Vagina (tissue), 2 donors: ENCODE measurements at regions not wholly inside any gene's neighbourhood (a gene's known extent, or its start where the extent isn't known, plus 50 kb on each side); places are given as distances from the start of the nearest gene placed in this dataset.

Experiments used
- DNase-seq, 2 donors: peaks; one replicate each; pipeline ENCODE4 v3.0.0-alpha.2; 2017; ENCODE audit errors: extremely low spot score in 2 of 2
- H3K27ac ChIP-seq: fragments of 200-600 bp; sonication (generic); one replicate; pipeline ENCODE4 v1.5.1; 2019
- H3K27me3 ChIP-seq: fragments of 200-600 bp; sonication (generic); one replicate; pipeline ENCODE4 v1.5.1; 2019
- H3K36me3 ChIP-seq, 2 donors: fragments of 200-600 bp; sonication (generic); one replicate each; pipeline ENCODE4 v1.5.1; 2017 to 2019
- H3K4me1 ChIP-seq: fragments of 200-600 bp; sonication (generic); one replicate; pipeline ENCODE4 v1.5.1; 2019
- H3K4me3 ChIP-seq, 2 donors: fragments of 200-600 bp; sonication (generic); 1 replicate in 1 of 2; 2 replicates in 1 of 2; pipeline ENCODE4 v1.5.1; 2016 to 2019
- H3K9me3 ChIP-seq: fragments of 200-600 bp; sonication (generic); one replicate; pipeline ENCODE4 v1.5.1; 2019
- POLR2A ChIP-seq, 2 donors: fragments of 450-650 bp; IDR thresholded peaks; one replicate each; pipeline ENCODE4 v1.6.1; 2017; ENCODE audit warnings: antibody characterized with exemption in 2 of 2, mild to moderate bottlenecking in 2 of 2, moderate library complexity in 2 of 2
- POLR2AphosphoS5 ChIP-seq, 2 donors: sonication (generic); formaldehyde crosslinking; IDR thresholded peaks; one replicate each; pipeline ENCODE4 v1.9.0; 2017; ENCODE audit warnings: antibody characterized with exemption in 2 of 2, mild to moderate bottlenecking in 2 of 2, low read depth in 1 of 2; ENCODE audit not compliant: insufficient read depth in 1 of 2
- intact Hi-C: fragments of 100-400 bp; cut with DNase I; formaldehyde crosslinking; loops from one replicate; pipeline ENCODE4 v1.15.1; 2023
- TF ChIP-seq, protein P1 (sequence below), 3 experiments: fragments of 450-650 bp in 2 of 3; fragments of 200-600 bp in 1 of 3; sonication (generic) in 1 of 3; IDR thresholded peaks; one replicate each; pipeline ENCODE4 v1.5.1; 2017 to 2019; ENCODE audit warnings: antibody characterized with exemption in 3 of 3, mild to moderate bottlenecking in 2 of 3, moderate library complexity in 2 of 3

DNA sequence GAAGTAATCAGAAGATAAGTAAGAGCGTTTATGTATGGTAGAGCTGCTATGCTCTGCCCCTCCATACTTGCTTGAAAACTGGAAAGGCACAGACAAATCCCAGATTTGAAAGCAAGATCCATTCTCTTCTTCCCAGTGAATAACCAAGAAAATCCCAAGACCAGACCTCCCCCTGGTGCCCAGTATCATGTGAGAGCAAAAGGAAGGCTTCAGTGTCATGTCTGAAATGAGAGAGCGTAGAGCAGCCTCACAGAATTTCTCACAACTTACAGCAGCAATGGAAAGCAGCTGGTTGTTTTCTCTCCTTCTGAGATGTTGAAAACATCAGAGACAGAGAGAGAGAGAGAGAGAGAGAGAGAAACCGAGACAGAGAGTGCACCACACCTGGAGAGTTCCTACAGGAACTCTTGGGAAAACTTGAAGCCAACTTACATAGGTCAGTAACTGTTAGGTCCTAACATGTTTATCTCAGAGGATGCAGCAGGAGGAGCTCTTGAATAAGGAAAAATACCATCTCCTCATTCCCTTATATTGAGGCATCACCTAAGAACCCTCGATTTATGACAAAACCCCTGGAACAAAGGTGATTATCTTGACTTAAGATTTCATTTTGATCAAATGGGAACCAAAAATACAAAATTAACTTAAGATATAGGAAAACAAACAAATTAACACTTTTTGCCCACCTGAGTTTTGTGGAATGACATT, 273.3 kb downstream of the NSUN3 start:
- no peaks in the 10 kb centered on the region for H3K9me3 ChIP-seq
- no peak overlapping the region for H3K4me3 ChIP-seq
- H3K27ac ChIP-seq, result no peak overlapping the region
- no peaks in the 10 kb centered on the region for H3K4me1 ChIP-seq
- no peak for TF ChIP-seq POLR2AphosphoS5 (IDR thresholded peaks at IDR 0.05; ENCODE audit: insufficient read depth in 1 of 2, low read depth in 1 of 2)
- TF ChIP-seq, protein P1, sequence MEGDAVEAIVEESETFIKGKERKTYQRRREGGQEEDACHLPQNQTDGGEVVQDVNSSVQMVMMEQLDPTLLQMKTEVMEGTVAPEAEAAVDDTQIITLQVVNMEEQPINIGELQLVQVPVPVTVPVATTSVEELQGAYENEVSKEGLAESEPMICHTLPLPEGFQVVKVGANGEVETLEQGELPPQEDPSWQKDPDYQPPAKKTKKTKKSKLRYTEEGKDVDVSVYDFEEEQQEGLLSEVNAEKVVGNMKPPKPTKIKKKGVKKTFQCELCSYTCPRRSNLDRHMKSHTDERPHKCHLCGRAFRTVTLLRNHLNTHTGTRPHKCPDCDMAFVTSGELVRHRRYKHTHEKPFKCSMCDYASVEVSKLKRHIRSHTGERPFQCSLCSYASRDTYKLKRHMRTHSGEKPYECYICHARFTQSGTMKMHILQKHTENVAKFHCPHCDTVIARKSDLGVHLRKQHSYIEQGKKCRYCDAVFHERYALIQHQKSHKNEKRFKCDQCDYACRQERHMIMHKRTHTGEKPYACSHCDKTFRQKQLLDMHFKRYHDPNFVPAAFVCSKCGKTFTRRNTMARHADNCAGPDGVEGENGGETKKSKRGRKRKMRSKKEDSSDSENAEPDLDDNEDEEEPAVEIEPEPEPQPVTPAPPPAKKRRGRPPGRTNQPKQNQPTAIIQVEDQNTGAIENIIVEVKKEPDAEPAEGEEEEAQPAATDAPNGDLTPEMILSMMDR (IDR thresholded peaks at IDR 0.05), result no peak
- TF ChIP-seq POLR2A (IDR thresholded peaks at IDR 0.05), result no peak
- intact Hi-C loops, result no loop called here
- no peaks in the 10 kb centered on the region for H3K27me3 ChIP-seq
- H3K36me3 ChIP-seq, result no peaks in the 10 kb centered on the region
- DNase-seq, result no peak

DNA sequence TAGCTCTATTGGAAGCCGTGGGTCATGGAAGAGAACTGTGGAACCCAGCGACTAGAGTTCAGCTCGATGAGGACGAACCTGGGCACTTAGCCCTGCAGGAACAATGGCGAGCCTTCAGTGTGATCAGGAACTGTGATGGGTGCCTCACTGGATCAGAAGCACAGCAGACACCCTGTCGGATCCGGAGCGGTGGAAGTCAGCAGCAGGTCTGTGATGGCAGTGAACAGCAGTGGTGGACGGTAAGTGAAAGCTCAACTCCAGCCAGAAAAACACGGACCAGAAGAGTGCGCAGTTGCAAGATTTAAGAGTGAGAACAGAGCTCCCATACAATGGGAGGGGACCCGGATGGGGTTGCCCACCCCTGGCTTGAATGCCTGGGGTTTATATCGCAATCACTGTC, 282.2 kb downstream of the NSUN3 start:
- H3K9me3 ChIP-seq, result no peaks in the 10 kb centered on the region
- TF ChIP-seq POLR2AphosphoS5 (IDR thresholded peaks at IDR 0.05; ENCODE audit: insufficient read depth in 1 of 2, low read depth in 1 of 2), result no peak
- TF ChIP-seq POLR2A (IDR thresholded peaks at IDR 0.05), result no peak
- TF ChIP-seq, protein P1 (IDR thresholded peaks at IDR 0.05), result no peak
- no peak for DNase-seq
- no peaks in the 10 kb centered on the region for H3K4me1 ChIP-seq
- no peak overlapping the region for H3K27ac ChIP-seq
- H3K27me3 ChIP-seq, result no peaks in the 10 kb centered on the region
- H3K36me3 ChIP-seq, result no peaks in the 10 kb centered on the region
- intact Hi-C loops, result no loop called here
- H3K4me3 ChIP-seq, result no peak overlapping the region

DNA sequence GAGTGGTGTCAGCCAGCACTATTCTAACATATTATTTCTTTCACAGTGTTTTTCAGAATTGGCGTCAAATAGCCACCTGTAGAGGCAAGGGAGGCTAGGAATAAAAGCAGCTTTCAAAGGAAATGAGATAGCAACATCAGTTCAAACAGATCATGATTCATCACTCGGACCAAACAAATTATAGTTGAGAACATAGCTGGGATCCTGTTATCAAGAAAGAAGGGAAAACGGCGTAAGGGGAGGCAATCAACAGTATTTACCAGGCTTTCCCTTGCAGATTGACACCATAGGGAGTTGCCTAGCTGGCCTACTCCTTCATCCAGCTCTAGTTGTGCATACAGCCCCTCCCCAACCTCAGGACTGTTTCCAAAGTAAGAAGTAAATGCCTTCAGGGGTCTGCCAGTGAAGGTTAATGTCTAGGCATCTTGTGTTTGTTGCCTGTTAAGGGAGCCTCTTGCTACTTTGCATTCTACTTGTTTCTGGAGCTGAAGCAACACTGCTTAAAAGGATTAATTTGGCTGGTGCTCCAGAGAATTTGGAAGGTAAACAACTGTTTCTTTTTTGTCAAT, 286.5 kb downstream of the NSUN3 start:
- no peak for DNase-seq
- H3K27ac ChIP-seq, result no peak overlapping the region
- H3K36me3 ChIP-seq, result no peaks in the 10 kb centered on the region
- TF ChIP-seq POLR2A (IDR thresholded peaks at IDR 0.05) (no peak), POLR2AphosphoS5 (IDR thresholded peaks at IDR 0.05; ENCODE audit: insufficient read depth in 1 of 2, low read depth in 1 of 2) (no peak)
- TF ChIP-seq, protein P1 (IDR thresholded peaks at IDR 0.05), result no peak
- H3K9me3 ChIP-seq, result no peaks in the 10 kb centered on the region
- intact Hi-C loops, result no loop called here
- H3K4me1 ChIP-seq, result no peaks in the 10 kb centered on the region
- H3K4me3 ChIP-seq, result no peak overlapping the region
- no peaks in the 10 kb centered on the region for H3K27me3 ChIP-seq

DNA sequence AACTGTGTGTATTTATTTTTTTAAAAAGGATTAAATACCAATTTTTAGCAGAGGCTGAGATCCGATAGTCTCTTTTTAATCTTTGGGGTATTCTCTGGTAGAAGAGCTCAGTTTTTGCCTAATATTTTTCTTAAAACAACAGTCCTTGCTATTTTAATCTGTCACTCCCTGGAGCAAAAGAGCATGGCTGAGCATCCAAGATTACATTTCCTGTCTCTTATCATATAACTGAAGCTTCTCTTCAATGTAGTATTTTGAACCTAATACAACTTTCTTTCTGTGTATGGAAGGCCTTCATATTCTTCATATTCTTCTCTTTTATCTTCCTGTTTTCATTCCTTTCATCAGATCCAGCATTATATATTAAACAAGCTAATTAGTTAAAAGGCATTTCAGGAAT, 293.7 kb downstream of the NSUN3 start:
- Histone ChIP-seq H3K27me3 (no peaks in the 10 kb centered on the region), H3K4me3 (no peak overlapping the region), H3K4me1 (peaks cover 13% of the 10 kb centered on the region), H3K27ac (no peak overlapping the region), H3K36me3 (no peaks in the 10 kb centered on the region), H3K9me3 (no peaks in the 10 kb centered on the region)
- no peak for DNase-seq
- intact Hi-C loops, result no loop called here
- TF ChIP-seq POLR2AphosphoS5 (IDR thresholded peaks at IDR 0.05; ENCODE audit: insufficient read depth in 1 of 2, low read depth in 1 of 2) (no peak), POLR2A (IDR thresholded peaks at IDR 0.05) (no peak)
- TF ChIP-seq, protein P1 (IDR thresholded peaks at IDR 0.05), result no peak

DNA sequence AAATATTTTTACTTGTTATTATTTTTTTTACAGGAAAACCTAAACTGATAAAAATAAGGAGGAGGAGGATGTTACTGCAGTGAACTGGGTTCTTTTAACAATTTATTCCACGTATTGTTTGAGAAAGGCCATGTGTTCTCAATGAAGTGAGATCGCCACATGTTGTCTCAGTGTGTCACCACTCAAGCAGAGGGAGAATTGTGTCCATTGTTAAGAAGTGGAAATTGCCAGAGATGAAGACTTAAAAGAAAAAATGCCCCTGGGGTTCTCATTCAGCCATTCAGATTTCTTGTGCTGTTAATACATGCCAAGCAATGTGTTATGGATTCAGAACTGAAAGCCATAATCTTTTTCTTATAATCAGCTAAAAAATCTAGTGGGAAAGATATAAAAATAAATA, 297.1 kb downstream of the NSUN3 start:
- Histone ChIP-seq H3K4me1 (peaks cover 13% of the 10 kb centered on the region), H3K27me3 (no peaks in the 10 kb centered on the region), H3K9me3 (no peaks in the 10 kb centered on the region), H3K36me3 (no peaks in the 10 kb centered on the region), H3K4me3 (no peak overlapping the region), H3K27ac (no peak overlapping the region)
- no peak for TF ChIP-seq POLR2AphosphoS5 (IDR thresholded peaks at IDR 0.05; ENCODE audit: insufficient read depth in 1 of 2, low read depth in 1 of 2)
- TF ChIP-seq, protein P1 (IDR thresholded peaks at IDR 0.05), result no peak
- no peak for TF ChIP-seq POLR2A (IDR thresholded peaks at IDR 0.05)
- no peak for DNase-seq
- intact Hi-C loops, result no loop called here
